ENCODE measurements at regions not wholly inside any gene's neighbourhood (a gene's known extent, or its start where the extent isn't known, plus 50 kb on each side); places are given as distances from the start of the nearest gene placed in this dataset.
"Not testable (repeated sequence)": the region's sequence is repeated elsewhere in the genome, so short reads cannot be mapped to it uniquely, and the experiment has no call there.

GRCh38 chr1:229862017-229862774 is 204.8 kb upstream of the GALNT2 start:
- no peak for DNase-seq

- DNase-seq: no peak
These were observed 203.1 kb upstream of the GALNT2 start for GRCh38 chr1:229863651-229864545.

- DNase-seq: no peak
These were observed 202.3 kb upstream of the GALNT2 start for GRCh38 chr1:229864686-229865230.

DNA sequence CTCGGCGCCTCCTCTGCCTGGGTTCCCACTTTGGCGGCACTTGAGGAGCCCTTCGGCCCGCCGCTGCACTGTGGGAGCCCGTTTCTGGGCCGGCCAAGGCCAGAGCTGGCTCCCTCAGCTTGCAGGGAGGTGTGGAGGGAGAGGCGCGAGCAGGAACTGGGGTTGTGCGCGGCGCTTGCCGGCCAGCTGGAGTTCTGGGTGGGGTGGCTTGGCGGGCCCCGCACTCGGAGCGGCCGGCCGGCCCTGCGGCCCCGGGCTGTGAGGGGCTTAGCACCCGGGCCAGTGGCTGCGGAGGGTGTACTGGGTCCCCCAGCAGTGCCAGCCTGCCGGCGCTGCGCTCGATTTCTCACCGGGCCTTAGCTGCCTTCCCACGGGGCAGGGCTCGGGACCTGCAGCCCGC is 201.7 kb upstream of the GALNT2 start:
- not testable (repeated sequence) for DNase-seq

DNA sequence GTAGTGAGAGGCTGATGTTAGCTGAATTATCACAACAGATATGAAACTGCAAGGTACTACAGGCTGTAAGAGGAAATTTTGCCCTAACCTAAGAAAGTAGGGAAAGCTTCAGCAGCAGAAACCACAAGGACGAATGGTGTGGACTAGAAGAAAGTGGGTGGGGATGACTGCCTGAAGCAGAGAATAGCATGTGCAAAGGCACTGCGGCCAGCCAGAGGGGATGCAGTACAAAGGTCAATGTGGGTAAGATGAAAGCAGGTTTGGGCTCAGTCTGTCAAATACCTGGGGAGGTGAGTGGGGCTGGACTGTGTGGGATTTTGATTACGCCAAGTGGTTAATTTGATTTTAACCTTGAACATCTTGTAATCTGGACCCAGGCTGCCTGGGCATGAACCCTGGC is 199.3 kb upstream of the GALNT2 start:
- no peak for DNase-seq

DNA sequence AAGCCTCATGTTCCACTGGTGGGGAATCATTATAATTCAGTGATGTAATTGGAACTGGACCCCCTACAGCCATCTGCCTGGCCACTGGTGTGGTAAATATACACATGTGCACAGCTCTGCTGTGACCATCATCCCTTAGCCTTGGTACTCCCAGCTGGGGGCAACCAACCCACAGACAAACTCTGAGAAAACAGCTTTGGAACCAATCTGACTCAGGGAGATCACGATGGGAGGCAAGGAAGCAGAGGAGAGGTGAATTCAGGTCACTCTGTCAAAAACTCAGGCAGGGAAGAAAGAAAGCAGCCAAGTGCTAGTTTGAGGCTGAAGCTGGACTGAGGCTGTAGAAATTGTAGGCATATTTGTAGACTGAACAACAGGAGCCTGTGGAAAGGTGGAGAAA is 197.8 kb upstream of the GALNT2 start:
- no peak for DNase-seq

DNA sequence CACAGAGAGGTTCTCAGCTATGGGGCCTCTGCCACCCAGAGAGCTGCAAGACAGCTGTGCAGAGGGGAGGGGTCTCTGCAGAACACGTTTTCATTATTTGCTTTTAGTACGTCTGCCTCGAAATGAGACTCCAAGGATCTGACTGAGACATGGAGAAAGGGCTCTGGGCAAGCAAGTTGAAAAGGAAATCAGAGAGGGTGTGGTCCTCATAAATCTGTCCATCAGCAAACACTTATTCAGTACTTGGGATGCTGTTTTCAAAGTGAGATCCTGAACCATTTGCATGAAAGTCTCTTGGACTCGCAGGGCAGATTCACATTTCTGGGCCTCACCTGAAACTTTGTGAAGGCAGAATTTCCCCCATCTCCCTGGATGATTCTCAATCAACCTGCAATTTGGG is 197.4 kb upstream of the GALNT2 start:
- DNase-seq: no peak

GRCh38 chr1:229870381-229870780 is 196.7 kb upstream of the GALNT2 start:
- no peak for DNase-seq

- no peak for DNase-seq
These were observed 195.9 kb upstream of the GALNT2 start for GRCh38 chr1:229871078-229871676.

- DNase-seq: no peak
These were observed 192.9 kb upstream of the GALNT2 start for GRCh38 chr1:229874136-229874535.

- DNase-seq: no peak
These were observed 192.4 kb upstream of the GALNT2 start for GRCh38 chr1:229874609-229875008.

DNA sequence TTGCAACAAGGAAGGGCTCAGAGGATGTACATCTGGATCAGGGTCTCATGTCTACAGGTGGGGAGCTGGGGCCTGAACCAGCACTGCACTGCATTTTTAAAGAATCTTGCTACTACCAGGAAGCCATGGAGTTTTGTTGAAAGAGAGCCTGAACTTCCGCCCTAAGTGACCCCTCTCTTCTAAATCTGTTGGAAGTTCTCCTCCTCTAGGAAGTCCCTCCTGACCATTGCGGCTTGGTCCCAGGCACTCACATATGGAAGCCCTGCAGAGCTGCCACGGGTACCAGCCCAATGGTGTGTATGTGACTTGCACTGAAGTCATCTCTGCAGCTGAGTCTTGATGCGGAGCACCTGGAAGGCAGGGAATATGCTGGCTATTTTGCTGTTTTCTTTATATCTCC is 192.0 kb upstream of the GALNT2 start:
- DNase-seq: no peak

DNA sequence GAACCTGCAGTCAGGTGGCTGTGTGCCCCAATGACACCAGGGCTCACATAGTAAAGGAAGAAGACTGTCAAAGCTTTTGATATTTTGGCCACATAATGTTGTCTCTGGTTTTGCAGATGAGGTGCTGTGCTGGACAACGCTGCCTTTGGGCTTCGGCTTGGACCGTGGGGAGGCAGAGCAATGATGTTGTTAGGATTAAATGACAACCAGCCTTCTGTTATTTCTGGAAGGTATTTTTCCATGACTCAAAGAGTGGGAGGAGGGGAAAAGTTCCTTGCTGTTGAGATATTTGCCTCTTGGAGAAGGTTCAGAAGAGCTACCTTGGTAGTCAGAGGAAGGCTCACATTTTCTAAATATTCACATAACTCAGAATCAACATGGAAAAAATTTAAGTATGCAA is 187.3 kb upstream of the GALNT2 start:
- DNase-seq: no peak

- no peak for DNase-seq
These were observed 186.5 kb upstream of the GALNT2 start for GRCh38 chr1:229880271-229881170.

DNA sequence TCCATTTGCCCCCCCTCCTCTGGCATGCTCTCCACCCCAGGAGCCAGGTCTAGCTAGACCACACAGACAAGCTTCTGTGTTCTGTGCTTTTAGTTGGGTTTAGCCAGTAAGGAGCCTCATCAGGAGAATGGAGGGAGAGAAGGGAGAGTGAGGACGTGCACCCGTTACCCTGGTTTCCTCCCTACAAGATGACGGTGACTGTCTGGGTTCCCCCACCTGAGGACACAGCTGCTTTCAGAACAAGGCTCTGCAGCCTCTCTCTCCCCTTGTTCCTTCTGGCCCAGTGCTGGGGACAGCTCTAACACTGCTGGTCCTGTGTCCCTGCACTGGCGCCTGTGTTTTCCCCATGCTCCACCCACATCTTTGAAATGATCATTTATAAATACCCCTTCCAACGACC is 184.4 kb upstream of the GALNT2 start:
- DNase-seq: no peak

DNA sequence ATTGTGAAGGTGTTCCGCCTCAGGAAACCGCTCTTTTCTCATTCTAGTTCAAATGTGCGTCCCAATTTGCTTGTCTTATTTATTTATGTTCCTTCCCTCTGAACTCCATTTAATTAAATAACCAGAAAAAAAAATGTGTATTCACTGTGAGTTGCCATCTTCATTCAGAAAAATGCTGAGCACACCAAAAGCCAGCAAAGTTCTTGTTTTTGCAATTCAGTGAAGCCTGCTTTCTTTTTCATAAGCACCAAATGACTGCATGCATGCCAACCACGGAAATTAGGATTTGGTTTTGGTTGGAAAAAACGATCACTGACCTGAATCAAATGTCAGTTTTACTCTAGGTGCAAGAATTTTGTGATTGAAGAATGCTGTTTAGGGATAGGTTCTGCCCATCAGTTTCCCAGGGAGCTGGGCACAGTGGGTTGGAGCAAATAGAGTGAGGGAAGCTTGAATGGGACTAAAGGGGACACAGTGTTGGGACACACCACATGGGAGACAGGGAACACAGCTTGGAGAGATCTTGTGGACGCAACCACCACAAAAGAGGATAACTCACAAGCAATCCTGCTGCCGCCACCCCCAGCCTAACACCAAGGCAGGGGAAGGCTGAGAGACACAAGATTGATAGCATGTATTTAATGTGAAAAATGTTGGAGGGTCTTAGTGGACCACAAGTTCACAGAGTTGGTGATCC is 183.4 kb upstream of the GALNT2 start:
- DNase-seq: no peak

DNA sequence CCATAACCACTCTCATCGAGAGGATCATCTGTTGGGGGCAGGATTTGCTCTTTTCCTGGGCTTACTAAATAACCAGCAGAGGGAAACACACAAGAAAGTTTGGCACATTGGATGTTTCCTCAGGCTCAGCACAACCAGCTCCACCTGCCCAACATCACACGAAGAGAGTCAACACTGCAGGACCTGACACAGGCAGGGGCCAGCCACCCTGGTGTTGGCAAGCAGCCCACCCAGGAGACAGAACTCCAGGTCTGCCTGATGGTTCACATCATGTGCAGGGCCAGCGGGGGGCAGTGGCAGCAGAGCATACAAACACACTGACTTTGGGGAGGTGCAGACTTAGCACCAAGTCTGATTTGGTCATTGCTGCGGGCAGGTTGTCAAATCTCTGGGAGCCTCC is 182.3 kb upstream of the GALNT2 start:
- DNase-seq: no peak

DNA sequence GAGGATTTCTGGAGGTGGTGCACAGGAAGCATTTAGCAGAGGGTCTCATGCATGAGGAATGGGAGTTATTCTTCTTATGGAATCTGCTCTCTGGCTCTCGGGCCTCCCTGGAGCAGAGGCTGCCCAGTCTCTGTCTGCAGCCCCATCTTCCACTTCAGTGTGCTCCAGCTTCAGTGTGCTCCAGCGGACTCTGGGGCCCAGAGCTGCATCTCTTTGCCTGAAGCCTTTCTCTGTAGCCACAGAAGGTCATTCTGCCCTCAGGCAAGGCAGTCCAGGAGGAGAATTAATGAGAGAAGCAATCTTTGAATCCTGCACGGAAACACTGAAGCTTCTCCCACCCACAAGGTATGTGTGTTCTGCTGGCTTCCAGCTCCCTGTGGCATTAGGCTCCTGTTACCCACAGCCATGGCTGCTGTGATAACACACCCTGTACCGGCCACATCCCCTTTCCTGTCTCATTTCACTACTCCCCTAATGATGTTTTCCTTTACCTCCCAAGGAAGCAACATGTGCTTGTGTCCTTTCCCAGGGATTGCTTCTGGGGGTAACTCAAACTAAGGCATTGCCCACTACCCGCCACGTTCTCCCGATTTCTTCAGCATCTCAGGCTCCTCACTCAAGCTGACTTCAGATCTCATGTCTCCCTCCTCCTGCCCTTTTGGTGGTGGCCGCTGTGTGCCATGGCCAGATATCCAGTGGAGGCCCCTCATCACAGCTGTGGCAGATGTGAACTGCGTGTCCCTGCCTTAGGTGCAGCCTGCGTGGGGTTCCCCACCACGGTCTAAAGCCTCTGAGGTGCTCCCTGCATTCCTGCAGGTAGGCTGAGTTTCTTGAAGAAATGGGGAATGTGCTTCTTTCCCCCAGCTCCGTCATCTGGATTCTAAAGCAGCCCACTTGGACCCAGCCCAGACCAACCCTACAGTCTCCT is 181.2 kb upstream of the GALNT2 start:
- no peak for DNase-seq

DNA sequence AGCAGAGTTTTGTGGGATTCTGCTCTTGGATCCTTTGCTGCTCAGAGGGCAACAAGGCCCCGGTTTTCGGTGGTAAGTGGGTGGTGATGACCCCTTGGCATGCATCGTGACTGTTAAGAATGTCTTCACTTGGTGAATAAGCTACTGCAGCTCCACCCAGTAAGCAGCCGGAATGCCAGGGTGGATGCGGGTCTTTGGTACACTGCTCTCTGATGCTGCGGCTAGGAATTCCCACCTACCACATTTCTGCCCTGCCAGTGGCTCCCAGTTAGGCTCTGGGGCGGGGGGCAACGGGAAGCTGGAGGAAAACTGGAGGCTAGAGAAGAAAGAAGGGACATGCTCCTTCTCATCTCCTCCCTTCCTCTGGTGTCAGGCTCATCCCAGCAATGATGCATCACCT is 180.4 kb upstream of the GALNT2 start:
- DNase-seq: no peak

- DNase-seq: no peak
These were observed 179.8 kb upstream of the GALNT2 start for GRCh38 chr1:229887043-229887822.

Measured in NCI-H187 (cell line).